Liver (tissue), 3 donors: ENCODE measurements at regions not wholly inside any gene's neighbourhood (a gene's known extent, or its start where the extent isn't known, plus 50 kb on each side); places are given as distances from the start of the nearest gene placed in this dataset.

ENCODE experiments used
- FOXA1 ChIP-seq: IDR thresholded peaks from 2 replicates; pipeline ENCODE4 v1.6.1; 2016; ENCODE audit warnings: antibody characterized with exemption
- HNF4G ChIP-seq: IDR thresholded peaks from 2 replicates; pipeline ENCODE4 v1.6.1; 2016; ENCODE audit warnings: antibody characterized with exemption
- JUND ChIP-seq, 2 donors: IDR thresholded peaks; 2 replicates each; pipeline ENCODE4 v1.6.1; 2016; ENCODE audit warnings: antibody characterized with exemption in 2 of 2
- RAD21 ChIP-seq, 2 donors: IDR thresholded peaks; 2 replicates each; pipeline ENCODE4 v1.6.1; 2016; ENCODE audit warnings: antibody characterized with exemption in 2 of 2, mild to moderate bottlenecking in 2 of 2
- REST ChIP-seq: IDR thresholded peaks from 2 replicates; pipeline ENCODE4 v1.6.1; 2016; ENCODE audit warnings: antibody characterized with exemption, mild to moderate bottlenecking
- YY1 ChIP-seq: IDR thresholded peaks from 2 replicates; pipeline ENCODE4 v1.6.1; 2016; ENCODE audit warnings: antibody characterized with exemption, mild to moderate bottlenecking
- TF ChIP-seq, protein P1 (sequence below): fragments of 150-350 bp; IDR thresholded peaks from 2 replicates; pipeline ENCODE4 v1.5.1; 2017; ENCODE audit warnings: improper control_type of control experiment, low read depth, low read length; ENCODE audit not compliant: missing input control
- TF ChIP-seq, protein P2 (sequence below): IDR thresholded peaks from 2 replicates; pipeline ENCODE4 v1.6.1; 2016; ENCODE audit warnings: antibody characterized with exemption
- donor health status: healthy.
- donor health status: healthy.

DNA sequence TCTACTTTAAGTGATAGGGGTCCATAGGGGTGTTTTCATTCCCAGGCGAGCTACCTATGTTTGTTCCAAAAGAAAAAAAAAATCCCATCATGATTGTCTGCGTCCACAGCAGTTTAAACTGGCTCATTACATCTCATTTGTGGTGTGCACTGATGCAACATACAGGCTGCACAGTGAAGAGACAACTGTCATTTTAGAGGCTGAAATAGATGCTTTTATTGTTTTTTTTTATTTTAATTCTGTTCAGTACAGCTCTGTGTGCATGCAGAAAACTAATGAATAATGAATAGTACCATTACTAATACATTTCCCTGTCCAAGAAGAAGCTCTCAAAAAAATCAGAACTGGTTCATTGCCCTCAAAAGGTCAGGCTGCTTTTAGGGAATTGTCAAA lies 92.8 kb upstream of the ZNF516 start:
- TF ChIP-seq FOXA1 (no peak), REST (no peak), RAD21 (IDR thresholded peaks at IDR 0.05) (no peak), HNF4G (no peak), YY1 (no peak), JUND (IDR thresholded peaks at IDR 0.05) (no peak)
- TF ChIP-seq, protein P1, sequence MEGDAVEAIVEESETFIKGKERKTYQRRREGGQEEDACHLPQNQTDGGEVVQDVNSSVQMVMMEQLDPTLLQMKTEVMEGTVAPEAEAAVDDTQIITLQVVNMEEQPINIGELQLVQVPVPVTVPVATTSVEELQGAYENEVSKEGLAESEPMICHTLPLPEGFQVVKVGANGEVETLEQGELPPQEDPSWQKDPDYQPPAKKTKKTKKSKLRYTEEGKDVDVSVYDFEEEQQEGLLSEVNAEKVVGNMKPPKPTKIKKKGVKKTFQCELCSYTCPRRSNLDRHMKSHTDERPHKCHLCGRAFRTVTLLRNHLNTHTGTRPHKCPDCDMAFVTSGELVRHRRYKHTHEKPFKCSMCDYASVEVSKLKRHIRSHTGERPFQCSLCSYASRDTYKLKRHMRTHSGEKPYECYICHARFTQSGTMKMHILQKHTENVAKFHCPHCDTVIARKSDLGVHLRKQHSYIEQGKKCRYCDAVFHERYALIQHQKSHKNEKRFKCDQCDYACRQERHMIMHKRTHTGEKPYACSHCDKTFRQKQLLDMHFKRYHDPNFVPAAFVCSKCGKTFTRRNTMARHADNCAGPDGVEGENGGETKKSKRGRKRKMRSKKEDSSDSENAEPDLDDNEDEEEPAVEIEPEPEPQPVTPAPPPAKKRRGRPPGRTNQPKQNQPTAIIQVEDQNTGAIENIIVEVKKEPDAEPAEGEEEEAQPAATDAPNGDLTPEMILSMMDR: no peak
- TF ChIP-seq, protein P2, sequence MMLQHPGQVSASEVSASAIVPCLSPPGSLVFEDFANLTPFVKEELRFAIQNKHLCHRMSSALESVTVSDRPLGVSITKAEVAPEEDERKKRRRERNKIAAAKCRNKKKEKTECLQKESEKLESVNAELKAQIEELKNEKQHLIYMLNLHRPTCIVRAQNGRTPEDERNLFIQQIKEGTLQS: no peak
